Left lobe of liver (tissue), 2 donors: ENCODE measurements at regions not wholly inside any gene's neighbourhood (a gene's known extent, or its start where the extent isn't known, plus 50 kb on each side); places are given as distances from the start of the nearest gene placed in this dataset.

Experiments
- ATAC-seq: fragments of 200-7000 bp; cut with Tn5 transposase; one replicate; pipeline ENCODE4 v1.9.1; 2020; ENCODE audit warnings: mild to moderate bottlenecking, moderate library complexity
- DNase-seq: peaks from one replicate; pipeline ENCODE4 v3.0.0-alpha.2; 2020; ENCODE audit warnings: low spot score
- donor health status: DM: no; HTN: no; CAD: no; lungs with moderate emphysema.
- donor health status: DM: no; HTN: yes; CAD: no.

DNA sequence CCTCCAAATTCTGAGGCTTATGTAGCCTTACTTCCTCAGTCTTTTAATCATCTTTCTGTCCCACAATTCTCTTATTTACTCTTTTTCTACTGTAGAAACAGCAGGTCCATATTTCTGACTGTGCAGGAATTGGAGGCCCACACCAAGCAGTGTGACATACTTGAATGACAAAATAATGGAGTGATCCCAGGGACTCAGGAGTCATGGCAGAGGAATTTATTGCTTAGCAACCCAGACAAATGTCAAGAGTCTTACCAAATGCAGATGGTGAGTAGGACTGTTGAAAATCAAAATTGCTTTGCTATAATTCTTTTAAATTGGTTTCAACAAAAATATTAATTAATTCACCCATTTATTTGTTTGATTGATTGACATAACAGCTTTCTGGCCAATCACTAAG lies 59.9 kb downstream of the HTR1B start:
- DNase-seq (no peak), ATAC-seq (no peak)

DNA sequence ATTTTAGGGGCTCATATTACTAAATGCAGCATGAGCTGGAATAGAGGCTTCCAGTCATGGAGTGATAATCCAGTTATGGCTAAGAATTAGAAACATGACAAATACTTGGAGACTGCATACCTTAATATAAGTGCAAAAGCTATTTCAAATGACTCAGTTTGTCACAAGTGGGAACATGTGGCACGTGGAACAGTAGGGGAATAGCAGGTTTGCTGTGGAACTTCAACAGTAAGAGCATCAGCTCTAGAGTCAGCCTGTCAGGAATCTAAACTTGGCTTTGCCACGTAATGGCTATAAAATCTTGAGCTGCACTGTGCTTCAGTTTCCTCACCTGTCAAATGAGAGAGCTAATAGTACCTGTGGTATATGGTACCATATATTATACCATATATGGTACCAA lies 62.1 kb downstream of the HTR1B start:
- ATAC-seq: no peak
- no peak for DNase-seq

DNA sequence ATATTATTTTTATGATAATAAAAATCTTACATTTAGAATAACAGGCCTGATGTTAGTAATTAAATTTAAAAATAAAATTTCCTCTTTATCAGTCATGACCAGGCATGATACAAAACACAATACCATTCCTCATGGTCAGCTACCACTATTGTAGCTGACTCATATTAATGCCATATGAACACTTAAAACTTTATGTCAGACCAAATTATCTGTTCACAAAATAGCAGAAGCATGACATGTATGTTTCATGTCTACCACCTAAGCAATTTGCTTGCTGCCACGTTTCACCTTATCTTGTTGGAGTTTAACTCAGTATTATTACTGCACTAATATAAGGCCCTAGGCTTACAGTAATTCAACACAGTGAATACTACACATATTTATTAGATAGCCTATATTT lies 65.7 kb downstream of the HTR1B start:
- ATAC-seq: no peak

DNA sequence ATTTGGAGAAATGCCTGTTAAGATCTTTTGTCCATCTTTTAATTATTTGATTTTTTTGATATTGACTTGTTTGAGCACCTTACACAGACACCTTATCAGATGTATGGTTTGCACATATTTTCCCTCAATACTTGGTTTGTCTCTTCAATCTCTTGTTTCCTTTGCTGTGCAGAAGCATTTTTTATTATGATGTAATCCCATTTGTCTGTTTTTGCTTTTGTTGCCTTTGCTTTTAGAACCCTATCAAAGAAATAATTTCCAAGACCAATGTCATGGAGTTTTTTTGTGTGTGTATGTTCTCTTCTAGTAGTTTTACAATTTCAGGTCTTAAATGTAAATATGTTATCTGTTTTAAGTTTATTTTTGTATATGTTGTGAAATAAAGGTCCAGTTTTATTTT lies 73.9 kb downstream of the HTR1B start:
- no peak for DNase-seq

More for the DNA sequence above, 65.7 kb downstream of the HTR1B start:
- no peak for DNase-seq

DNA sequence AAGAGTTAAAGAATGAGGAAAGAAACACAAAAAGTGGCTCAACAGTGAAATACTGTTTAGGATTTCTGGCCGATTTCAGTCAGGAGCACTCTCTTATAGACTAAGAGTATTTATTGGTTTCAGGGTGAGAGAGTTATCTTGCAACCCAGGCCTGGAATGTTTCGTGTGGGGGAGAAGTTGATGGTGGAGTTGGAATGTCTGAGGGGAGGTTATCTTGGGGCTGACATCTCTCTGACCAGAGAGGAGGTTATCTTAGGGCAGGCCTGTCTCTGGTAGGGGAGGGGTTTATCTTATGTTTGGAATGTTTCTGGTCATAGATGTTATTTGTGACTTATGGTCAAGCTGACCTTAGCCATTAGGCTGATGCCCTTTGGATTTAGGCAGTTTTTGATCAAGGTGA lies 80.3 kb downstream of the HTR1B start:
- DNase-seq (no peak), ATAC-seq (no peak)

More for the DNA sequence above, 73.9 kb downstream of the HTR1B start:
- ATAC-seq: no peak

DNA sequence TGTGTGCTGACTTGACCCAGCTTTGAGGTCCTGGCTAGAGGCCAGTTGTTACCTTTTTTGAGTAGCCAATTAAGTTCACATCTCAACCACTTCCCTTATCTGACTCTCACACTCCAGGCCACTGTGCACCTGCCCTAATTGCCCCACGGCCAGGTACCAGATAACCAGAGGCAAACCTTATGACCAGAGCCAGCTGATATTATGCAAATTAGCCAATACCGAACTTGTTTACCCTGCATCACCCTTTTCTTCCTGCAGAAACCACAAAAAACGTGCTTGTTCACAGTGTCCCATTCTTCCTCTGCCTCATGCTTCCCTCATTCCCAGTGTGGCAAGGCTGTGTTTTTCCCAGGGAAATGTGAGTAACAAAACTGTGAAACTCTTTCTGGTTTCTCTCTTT lies 89.3 kb downstream of the HTR1B start:
- ATAC-seq: no peak
- DNase-seq: no peak

DNA sequence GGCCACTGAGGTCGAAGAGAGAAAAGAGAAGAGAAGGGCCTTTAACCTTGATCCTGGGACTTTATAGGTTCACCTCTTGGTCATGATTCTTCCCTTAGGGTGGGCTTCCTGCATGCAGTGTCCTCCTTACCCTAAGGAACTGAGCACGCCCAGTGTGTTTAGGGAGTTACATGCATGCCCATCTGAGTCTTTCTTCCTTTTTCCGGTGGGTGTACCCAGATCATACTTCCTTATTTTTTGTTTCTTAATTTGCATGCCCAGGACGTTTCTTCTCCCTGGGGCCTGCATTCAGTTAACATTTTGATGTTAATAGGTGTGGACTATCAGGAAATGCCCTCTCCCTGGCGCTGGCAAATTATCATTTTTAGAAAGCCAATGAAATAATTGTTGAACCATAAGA lies 91.5 kb downstream of the HTR1B start:
- ATAC-seq (no peak), DNase-seq (no peak)

DNA sequence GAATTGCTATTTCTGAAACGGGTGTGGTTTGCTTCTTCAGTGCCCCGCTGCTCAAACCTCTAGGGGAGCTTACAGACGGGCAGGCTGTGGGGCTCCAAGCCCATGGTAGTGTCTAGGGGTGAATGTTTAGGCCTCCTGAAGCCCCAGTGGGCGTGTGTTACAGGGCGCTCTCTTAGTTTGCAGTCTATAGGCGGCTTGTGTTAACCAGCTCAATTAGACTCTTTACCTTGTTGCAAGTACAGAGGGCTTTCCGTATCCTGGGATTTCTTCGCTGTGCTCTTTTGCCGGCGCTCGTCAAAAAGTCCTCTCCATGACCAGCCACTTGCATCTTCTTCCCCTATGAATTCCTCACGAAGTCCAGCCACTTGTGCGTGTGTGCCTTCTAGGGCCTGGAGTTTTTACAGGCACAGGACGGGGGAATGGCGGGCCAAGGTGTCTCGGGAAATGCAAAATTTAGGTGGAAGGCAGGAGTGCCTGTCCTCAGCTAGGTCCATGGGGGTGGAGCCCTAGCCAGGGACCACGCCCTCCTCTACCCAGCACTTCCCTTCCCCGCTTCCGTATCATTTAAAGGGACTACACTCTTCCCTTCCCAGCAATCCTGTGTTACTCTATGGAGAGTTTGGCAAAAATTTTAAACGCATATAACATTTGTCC lies 94.5 kb downstream of the HTR1B start:
- ATAC-seq: peak; percentile 65
- DNase-seq: no peak

DNA sequence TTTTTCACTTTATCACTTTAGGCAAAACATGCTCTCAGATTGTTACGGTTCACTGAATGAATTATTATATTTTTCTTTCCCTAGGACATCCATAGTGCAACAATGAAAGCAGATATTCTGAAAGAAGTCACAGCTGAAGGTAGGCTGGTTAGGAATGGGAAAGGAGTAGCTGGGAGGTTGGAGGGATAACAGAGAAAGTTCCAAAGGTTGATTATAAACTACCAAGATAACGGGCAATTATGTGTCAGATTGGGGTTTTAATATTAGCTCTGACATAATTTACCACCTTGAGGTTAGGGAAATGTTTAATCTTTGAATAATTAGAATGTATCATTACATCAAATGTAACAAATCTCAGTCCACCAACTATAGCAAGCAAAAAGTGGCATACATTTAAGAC lies 96.5 kb downstream of the HTR1B start:
- no peak for DNase-seq
- ATAC-seq: no peak

DNA sequence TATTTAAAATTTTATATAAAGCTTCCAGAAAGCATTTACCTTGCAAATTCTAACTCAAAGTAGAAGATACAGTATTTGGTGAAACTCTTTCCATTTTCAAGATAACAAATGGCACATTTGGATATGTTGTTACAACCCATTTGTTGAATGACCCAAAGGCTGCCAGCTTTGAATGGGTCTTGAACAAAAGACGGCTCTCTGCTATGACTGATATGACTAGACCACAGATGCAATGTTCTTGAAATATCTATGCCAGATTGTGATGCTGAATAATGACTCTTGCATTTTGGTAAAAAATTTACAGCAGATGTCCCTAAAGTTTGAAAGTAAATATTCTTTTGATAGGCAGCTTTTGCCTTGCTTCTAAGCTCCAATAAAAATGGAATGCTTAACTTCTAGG lies 99.6 kb downstream of the HTR1B start:
- DNase-seq: no peak
- no peak for ATAC-seq

DNA sequence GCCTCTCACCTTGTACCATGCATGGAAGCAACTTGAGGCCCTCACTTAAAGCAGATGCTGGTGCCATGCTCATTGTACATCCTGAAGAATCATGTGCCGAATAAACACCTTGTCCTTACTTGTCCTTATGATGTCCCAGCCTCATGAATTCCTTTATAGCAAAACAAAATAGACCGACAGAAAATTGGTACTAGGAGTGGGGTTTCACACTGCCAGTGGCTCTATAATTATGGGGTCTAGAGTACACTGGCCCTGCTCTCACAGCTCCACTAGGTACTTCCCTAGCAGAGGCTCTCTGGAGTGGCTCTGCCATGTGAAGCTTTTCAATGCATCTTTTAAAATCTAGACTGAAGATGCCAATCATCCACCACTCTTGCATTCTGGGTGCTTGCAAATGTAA lies 101.2 kb downstream of the HTR1B start:
- ATAC-seq: no peak
- DNase-seq: no peak

DNA sequence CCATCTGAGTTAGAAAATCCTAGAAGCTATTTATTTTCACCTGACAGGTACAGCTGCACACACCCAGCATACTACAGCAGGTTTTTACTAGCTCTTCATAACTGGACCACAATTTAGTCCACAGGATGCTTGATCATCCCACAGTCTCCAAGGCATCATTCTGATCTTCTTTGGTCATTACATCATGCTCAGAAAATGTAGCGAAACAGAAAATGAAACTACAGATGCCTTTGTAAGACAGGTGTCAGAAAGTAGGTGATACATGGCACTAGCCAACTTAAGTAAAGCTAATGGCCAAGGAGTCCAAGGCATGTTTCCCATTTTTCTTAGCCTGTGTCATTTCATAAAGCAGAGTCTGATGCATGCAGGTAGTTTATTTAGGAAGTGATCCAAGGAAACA lies 102.3 kb downstream of the HTR1B start:
- no peak for ATAC-seq

DNA sequence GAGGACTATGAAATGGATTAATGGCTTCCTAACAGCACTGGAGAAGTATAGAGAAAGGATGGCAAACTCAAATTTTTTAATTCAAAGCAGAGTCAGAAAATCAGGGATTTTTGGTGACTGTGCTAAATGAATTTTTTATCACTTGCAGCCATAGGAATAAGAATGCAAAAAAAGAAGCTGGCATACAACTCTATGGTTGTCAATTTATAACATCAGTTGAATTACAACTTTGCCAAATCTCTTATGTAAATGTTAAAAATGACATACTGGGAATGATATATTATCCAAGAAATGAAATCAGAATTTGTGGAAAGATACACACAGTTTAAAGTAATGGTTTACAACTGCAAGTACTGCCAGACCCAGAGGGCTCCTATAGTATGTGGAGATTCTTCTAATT lies 106.5 kb downstream of the HTR1B start:
- no peak for DNase-seq
- no peak for ATAC-seq

More for the DNA sequence above, 102.3 kb downstream of the HTR1B start:
- DNase-seq: no peak

DNA sequence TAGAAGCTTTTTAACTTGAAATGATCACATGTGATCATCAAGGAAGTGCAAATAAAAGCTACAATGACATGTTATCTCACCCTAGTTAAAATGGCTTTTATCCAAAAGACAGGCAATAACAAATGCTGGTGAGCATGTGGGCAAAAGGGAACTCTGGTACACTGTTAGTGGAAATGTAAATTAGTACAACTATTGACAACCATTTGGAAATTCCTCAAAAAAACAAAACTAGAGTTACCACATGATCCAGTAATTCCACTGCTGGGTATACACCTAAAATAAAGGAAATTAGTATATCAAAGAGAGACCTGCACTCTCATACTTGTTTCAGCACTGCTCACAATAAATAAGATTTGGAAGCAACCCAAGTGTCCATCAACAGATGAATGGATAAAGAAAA lies 108.7 kb downstream of the HTR1B start:
- ATAC-seq: no peak

DNA sequence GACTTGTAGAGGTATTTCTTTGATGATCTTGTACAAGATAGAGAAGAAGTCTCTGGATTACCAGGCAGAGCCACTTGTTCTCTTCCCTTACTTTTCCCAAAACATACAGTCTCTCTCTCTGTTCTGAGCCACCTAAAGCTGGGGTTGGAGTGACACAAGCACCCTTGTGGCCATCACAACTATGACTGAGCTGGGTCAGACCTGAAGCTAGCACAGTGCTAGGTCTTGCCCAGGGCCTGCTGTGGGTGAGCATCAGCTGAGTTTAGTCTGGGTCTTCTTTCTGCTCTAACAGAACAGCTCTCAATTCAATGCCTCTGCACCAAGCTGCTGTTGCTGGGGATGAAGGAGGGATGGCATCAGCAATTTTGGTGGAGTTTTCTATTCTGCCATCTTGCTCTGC lies 110.2 kb downstream of the HTR1B start:
- no peak for DNase-seq
- no peak for ATAC-seq

More for the DNA sequence above, 108.7 kb downstream of the HTR1B start:
- no peak for DNase-seq

DNA sequence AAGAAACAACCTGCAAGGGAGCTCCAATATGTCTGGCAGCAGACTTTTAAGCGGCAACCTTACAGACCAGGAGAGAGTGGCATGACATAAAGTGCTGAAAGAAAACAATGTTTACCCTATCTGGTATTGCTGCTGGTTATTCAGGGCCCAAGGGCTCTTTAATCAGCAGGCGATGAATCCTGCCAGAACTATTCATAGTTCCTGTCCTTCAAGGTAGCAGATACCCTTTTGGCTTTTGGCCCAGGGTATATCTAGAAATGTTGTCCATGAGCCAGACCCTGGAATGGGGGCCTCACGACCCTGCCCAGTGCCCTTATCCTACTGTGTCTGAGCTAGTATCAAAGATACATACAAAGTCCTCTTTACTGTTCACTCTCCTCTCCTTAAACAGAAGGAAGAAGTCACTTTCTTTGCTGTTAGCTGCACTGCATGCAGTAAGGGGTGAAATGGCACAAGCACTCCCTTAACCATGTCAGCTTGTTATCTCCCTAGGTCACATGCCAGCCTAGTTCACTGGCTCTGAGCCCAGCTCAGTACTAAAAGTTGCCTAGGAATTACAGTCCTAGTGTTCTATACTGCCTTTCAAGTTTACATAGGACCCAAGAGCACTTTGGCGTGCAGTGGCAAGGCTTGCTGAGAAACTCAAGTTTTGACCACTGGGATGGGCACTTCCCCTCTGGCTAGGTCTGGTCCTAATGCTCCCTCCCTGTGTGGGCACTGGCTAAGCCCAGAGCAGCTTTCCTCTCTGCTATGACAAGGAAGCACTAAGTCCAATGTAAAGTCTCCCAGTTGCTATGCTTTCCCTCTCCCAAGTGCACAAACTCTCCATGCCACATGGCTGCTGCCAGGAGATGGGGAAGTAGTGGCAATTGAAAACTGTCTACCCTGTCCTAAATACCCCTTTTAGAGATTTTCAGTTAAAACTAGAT lies 122.0 kb downstream of the HTR1B start:
- no peak for DNase-seq
- no peak for ATAC-seq

DNA sequence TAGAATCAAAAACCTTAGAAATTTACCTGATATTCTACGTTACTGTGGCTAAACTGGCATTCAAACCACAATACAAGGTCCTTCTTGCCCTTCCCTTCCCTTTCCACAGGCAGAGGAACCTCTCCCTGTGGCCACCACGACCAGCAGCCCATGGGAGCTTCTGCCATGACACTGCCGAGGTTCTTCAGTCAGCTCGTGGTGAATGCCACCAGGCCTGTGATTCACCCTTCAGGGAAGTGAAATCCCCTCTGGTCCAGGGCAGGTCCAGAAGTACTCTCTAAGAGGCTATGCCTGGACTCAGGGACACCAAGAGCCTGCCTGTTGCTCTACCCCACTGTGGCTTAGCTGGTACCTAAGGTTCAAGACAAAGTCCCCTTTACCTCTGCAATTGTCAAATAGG lies 123.0 kb downstream of the HTR1B start:
- DNase-seq (no peak), ATAC-seq (no peak)

DNA sequence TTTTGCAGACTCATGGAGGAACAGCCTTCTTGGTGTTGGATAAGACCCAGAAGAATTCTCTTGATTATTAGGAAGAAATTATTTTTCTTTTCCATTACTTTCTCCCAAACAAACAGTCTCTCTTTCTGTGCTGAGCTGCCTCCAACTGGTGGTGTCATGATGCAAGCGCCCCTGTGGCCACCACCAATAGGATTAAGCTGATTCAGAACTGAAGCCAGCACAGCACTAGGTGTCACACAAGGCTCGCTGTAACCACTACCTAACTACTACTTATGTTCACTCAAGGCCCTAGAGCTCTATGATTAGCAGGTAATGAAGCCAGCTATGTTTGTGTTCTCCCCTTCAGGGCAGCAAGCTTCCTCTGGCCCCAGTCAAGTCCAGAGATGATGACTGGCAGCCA lies 123.4 kb downstream of the HTR1B start:
- DNase-seq (no peak), ATAC-seq (no peak)

DNA sequence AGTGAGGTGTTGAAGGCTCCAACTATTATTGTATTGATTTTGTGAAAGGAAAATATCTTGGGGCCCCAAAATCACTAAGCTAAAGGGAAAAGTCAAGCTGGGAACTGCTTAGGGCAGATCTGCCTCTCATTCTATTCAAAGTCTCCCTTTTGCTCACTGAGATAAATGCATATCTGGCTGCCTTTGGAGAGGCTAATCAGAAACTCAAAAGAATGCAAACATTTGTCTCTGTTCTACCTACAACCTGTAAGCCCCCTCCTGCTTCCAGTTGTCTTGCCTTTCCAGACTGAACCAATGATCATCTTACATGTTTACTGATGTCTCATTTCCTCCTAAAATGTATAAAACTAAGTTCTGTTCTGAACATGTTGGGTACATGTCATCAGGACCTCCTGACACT lies 125.9 kb downstream of the HTR1B start:
- ATAC-seq: no peak
- DNase-seq: no peak

DNA sequence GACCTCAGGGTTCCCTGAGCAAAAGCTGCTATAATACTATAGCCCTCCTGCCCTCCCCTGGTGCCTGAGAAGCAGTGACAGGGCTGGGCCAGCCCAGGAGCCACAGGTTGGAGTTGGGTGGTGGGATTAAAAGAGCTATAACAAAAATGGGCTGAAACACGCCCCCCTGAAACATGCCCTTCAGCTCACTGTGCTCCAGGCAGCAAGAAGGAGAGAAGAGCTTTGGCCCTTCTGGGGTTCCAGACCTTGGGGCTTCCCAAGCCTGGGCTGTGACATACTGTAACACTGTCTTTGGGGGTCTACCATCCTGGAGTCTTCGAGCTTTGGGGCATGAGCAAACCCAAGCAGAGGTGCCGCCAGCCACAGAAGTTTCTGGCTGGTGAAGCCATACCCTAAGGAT lies 129.2 kb downstream of the HTR1B start:
- ATAC-seq (no peak), DNase-seq (no peak)

DNA sequence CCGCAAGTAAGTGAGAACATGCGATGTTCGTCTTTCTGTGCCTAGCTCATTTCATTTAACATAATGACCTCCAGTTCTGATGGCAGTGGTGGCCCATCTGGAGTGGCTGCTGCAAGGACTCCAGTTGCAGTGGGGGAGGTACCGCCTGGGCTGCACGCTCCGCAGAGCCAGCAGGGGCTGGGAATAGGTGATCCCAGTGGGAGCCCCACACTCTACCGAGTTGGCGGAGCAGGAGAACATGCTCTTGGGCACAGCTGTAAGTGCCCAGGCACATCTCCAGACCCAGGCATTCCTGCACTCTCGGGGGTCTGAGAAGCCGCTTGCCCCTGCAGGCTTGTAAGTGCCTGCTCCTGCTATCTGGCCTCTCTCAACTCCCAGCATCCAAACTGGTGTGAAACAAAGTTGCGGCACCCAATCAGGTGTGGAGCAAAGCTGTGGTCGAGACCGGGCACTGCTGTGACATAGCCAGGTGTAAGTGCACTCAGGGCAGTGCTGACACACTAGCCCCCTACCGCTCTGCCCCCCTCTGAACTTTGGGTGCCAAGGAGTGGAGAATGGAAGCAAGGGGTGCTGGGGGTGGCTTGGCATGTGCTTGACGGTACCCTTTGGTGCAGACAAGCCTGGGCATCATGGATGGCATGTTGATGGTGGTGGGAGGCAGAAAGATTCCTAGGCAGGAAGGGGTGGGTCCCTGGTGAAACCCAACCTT lies 130.2 kb downstream of the HTR1B start:
- no peak for ATAC-seq
- no peak for DNase-seq

DNA sequence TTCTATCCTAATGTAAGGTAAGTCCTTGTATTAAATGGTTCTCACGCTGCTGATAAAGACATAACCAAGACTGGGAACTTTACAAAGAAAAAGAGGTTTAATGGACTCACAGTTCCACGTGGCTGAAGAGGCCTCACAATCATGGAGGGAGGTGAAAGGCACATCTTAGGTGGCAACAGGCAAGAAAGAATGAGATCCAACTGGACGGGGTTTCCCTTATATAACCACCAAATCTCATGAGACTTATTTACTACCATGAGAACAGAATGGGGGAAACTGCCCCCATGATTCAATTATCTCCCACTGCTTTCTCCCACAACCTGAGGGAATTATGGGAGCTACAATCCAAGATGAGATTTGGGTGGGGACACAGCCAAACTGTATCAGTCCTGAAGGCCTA lies 136.6 kb downstream of the HTR1B start:
- DNase-seq (no peak), ATAC-seq (no peak)
